ENCODE measurements at regions not wholly inside any gene's neighbourhood (a gene's known extent, or its start where the extent isn't known, plus 50 kb on each side); places are given as distances from the start of the nearest gene placed in this dataset.

- no peak for DNase-seq
Measured at GRCh38 chr2:5102823-5103222, 589.4 kb upstream of the SOX11 start.

- peak; percentile 88 for DNase-seq
Measured at GRCh38 chr2:5111581-5111980, 580.6 kb upstream of the SOX11 start.

- no peak for DNase-seq
Measured at GRCh38 chr2:5119046-5119445, 573.1 kb upstream of the SOX11 start.

DNA sequence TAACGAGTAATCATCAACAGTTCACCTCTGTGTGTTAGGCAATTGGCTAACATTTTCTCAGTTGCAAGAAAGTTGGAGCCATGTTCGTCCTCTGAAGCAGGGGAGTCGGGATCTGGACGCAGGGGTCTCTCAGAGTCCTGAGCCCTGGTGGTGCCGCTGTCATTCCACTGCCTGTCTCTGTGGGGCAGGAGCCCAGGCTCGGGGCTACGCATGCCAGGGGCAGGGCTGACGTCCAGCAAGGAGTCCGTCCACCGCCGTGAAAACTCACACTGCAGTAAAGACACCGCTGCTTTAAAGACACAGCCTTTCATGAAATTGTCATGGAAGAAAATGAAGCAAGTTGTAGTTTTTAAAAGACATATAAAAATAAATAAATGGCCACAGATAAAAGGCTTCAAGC is 571.1 kb upstream of the SOX11 start:
- no peak for DNase-seq

- DNase-seq, result peak; percentile 58
Measured at GRCh38 chr2:5121642-5122041, 570.5 kb upstream of the SOX11 start.

GRCh38 chr2:5123582-5124196 is 568.5 kb upstream of the SOX11 start:
- peak; percentile 10 for DNase-seq

DNA sequence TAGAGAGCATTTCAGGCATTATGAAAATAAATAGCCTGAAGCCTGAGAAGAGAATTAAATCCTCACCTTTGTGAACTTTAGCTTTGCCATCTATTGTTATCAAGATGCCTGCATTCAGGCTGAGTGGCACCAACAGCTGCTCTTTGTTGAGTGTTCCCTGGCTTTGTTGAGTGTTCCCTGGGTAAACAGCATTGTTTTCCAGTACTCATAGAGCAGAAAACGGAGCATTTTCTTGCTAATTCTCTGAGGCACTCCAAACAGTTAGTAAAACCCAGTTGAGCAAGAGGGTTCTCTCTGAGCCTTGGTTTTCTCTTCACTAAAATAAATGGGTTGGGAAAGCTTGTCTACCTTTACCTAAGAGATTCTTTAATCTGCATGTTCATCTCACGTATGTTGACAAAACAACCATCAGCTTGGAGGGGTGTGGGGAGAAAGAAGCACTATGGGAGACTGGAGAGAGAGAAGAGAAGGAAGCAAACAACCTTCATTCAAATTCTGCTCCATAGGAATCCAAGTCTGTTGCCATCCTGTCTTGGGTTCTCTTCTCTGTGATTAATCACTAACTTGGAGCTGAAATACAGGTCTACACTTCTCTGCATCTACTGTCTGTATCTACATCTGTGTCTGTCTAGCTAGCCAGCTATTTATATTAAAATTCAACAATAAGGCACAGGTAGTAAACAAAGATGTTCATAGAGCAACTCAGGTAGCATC is 567.0 kb upstream of the SOX11 start:
- DNase-seq, result peak; percentile 93

- no peak for DNase-seq
Measured at GRCh38 chr2:5132281-5132680, 559.9 kb upstream of the SOX11 start.

DNA sequence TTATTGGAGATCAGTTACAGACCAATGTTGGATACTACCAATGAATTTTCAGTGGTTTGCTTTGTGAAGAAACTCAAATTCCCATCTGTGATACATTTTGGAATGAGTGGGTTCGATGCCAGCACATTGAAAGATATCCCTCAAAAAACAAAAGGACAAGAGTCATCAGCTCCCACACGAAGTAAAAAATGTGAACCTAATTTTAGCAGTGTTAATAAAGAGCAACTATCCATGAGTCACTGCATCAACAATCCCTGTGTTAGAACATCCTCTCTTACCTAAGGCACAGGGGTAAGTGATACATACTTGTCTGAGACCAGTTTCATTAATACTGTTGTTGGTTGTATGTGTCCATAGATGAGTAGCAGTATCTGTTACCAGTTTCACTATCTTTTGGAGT is 551.8 kb upstream of the SOX11 start:
- DNase-seq, result no peak

GRCh38 chr2:5144159-5144558 is 548.0 kb upstream of the SOX11 start:
- DNase-seq, result no peak

- no peak for DNase-seq
Measured at GRCh38 chr2:5145053-5145452, 547.1 kb upstream of the SOX11 start.

DNA sequence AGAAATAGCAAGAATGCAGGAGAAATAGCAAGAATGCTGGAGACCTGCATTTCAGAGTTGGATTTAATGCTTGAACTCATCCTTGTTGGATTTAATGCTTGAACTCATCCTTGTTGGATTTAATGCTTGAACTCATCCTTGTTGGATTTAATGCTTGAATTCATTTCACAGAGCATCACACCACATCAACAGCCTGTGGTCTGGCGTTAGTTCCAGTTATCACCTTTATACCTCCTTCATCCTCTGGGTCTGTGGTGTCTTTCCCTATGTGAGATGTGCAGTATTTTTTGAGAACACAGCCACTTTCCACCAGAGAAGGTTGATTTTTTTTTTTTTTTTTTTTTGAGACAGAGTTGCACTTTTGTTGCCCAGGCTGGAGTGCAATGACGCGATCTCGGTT is 546.4 kb upstream of the SOX11 start:
- no peak for DNase-seq

DNA sequence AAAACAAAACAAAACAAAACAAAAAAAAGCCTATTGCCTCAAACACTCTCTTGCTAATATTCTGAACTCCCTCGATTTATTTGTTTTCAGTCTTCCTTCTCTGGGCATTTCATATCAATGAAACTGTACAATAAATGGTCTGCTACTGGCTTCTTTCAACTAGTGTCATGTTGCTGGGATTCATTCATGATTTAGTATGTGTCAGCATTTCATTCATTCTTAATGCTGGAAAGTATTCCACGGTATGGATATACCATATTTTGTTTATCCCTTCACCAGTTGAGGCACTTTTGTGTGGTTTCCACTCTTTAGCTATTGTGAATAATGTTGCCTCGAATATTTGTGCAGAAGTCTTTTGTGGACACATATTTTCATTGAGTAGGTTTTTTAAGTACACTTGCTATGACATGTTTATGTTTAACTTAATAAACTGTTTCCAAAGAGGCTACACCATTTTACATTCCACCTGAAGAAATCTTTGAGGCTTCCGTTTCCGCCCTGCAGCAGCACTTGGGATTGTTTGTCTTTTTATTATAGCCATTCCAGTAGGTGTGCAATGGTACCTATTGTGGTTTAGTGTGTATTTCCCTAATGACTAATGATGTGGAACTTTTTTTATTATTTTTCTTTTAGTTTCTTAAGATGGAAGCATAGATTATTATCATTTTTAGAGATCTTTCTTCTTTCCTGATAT is 543.6 kb upstream of the SOX11 start:
- DNase-seq, result no peak

- no peak for DNase-seq
Measured at GRCh38 chr2:5150871-5151270, 541.3 kb upstream of the SOX11 start.

- peak; percentile 88 for DNase-seq
Measured at GRCh38 chr2:5164776-5165525, 527.2 kb upstream of the SOX11 start.

- DNase-seq, result no peak
Measured at GRCh38 chr2:5172923-5173322, 519.3 kb upstream of the SOX11 start.

GRCh38 chr2:5173876-5174535 is 518.2 kb upstream of the SOX11 start:
- no peak for DNase-seq

GRCh38 chr2:5175231-5175630 is 517.0 kb upstream of the SOX11 start:
- DNase-seq, result no peak

DNA sequence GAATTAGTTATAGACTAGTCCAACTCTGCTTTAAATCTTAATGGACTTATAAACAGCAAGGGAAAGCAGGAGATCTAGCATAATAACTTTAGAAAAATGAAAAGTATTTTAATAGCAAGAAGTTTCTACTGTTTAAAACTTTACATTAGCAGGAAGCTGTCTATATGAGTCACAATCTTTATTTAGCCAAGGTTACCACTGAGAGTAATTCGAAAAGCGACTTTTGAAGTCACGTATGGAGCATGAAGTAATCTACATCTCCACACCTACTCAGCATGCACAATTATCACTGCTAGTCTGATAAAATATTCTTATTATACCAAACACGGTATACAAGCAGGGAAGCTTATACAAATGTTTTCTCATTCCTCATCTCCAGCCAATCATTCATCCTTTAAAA is 515.4 kb upstream of the SOX11 start:
- DNase-seq, result no peak

DNA sequence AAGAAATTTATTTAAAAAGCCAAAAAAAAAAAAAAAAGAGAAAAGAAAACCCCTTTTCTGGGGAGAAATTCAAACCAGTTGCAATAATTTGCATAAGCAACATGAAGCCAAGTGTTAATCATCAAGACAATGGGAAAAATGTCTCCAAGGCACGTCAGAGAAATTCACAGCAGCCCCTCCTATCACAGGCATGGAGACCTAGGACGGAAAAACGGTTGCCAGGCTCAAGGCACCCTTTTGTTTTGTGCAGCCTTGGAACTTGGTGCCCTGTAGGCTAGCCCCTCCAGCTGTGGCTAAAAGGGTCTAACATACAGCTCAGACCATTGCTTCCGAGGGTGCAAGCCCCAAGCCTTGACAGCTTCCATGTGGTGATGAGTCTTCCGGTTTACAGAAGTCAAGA is 509.2 kb upstream of the SOX11 start:
- no peak for DNase-seq

GRCh38 chr2:5187283-5187682 is 504.9 kb upstream of the SOX11 start:
- DNase-seq, result no peak

DNA sequence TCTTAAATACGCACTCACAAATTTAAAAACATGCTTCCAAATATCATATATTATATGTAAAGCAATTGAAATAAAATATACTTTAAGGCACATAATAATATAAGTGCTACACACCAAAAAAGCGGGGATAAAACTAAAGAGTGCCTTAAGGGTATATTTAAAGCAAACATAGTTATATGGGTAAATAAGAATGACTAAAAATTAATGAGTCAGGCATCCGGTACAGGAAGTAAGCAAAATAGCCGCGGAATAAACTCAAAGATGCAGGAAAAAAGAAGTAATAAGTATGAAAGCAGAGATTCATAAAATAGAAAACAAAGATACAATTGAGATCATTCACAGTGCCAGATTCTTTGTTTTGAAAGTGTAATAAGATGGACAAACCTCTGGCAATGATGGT is 503.5 kb upstream of the SOX11 start:
- DNase-seq, result no peak

GRCh38 chr2:5190023-5190422 is 502.2 kb upstream of the SOX11 start:
- DNase-seq, result no peak
